HG02943 (cell line): ENCODE measurements at regions not wholly inside any gene's neighbourhood (a gene's known extent, or its start where the extent isn't known, plus 50 kb on each side); places are given as distances from the start of the nearest gene placed in this dataset.

Experiments used
- ATAC-seq: cut with Tn5 transposase; IDR thresholded peaks from one replicate; pipeline ENCODE4 v1.9.1; 2021; ENCODE audit warnings: mild to moderate bottlenecking, low read depth, moderate library complexity; ENCODE audit not compliant: unreplicated experiment

GRCh38 chr4:138086611-138087041, 155.5 kb downstream of the SLC7A11 start:
- no peak for ATAC-seq

GRCh38 chr4:138085736-138086305, 156.3 kb downstream of the SLC7A11 start:
- no peak for ATAC-seq

GRCh38 chr4:138078751-138079520, 163.2 kb downstream of the SLC7A11 start:
- ATAC-seq, result no peak

GRCh38 chr4:138078253-138078652, 163.9 kb downstream of the SLC7A11 start:
- ATAC-seq, result no peak

- no peak for ATAC-seq
Observed at GRCh38 chr4:138076561-138076960, 165.6 kb downstream of the SLC7A11 start.

GRCh38 chr4:138070816-138071215, 171.3 kb downstream of the SLC7A11 start:
- no peak for ATAC-seq

- no peak for ATAC-seq
Observed at GRCh38 chr4:138063581-138063980, 178.6 kb downstream of the SLC7A11 start.

GRCh38 chr4:138062929-138063328, 179.2 kb downstream of the SLC7A11 start:
- no peak for ATAC-seq

- no peak for ATAC-seq
Observed at GRCh38 chr4:138056541-138056940, 185.6 kb downstream of the SLC7A11 start.

GRCh38 chr4:138055890-138056289, 186.3 kb downstream of the SLC7A11 start:
- ATAC-seq, result no peak

- no peak for ATAC-seq
Observed at GRCh38 chr4:138053641-138054301, 188.4 kb downstream of the SLC7A11 start.

- no peak for ATAC-seq
Observed at GRCh38 chr4:138052806-138053632, 189.1 kb downstream of the SLC7A11 start.

GRCh38 chr4:138051157-138051556, 191.0 kb downstream of the SLC7A11 start:
- ATAC-seq, result no peak

GRCh38 chr4:138050601-138051000, 191.5 kb downstream of the SLC7A11 start:
- no peak for ATAC-seq

- no peak for ATAC-seq
Observed at GRCh38 chr4:138049355-138049754, 192.8 kb downstream of the SLC7A11 start.

GRCh38 chr4:138047290-138047689, 194.9 kb downstream of the SLC7A11 start:
- ATAC-seq, result no peak

GRCh38 chr4:138045036-138045435, 197.1 kb downstream of the SLC7A11 start:
- no peak for ATAC-seq

GRCh38 chr4:138039010-138039409, 203.1 kb downstream of the SLC7A11 start:
- no peak for ATAC-seq

GRCh38 chr4:138037696-138038095, 204.5 kb downstream of the SLC7A11 start:
- no peak for ATAC-seq

- ATAC-seq, result peak; percentile 100
Observed at GRCh38 chr4:138035781-138036258, 206.3 kb downstream of the SLC7A11 start.

GRCh38 chr4:138034871-138035270, 207.3 kb downstream of the SLC7A11 start:
- no peak for ATAC-seq
